Type B pancreatic cell (in vitro differentiated cells): ENCODE measurements at regions not wholly inside any gene's neighbourhood (a gene's known extent, or its start where the extent isn't known, plus 50 kb on each side); places are given as distances from the start of the nearest gene placed in this dataset.

Source experiments
- DNase-seq: peaks from one replicate; pipeline ENCODE4 v3.0.0; 2021; ENCODE audit warnings: mixed read lengths; ENCODE audit not compliant: unreplicated experiment; ENCODE audit errors: extremely low spot score
- H3K27ac Mint-ChIP-seq: 2 replicates; pipeline ENCODE4 v1.8.0; 2021; ENCODE audit warnings: mild to moderate bottlenecking, mixed read lengths
- H3K27me3 Mint-ChIP-seq: 2 replicates; pipeline ENCODE4 v1.8.0; 2021; ENCODE audit warnings: mixed read lengths
- H3K36me3 Mint-ChIP-seq: 2 replicates; pipeline ENCODE4 v1.8.0; 2021; ENCODE audit warnings: mixed read lengths
- H3K4me1 Mint-ChIP-seq: one replicate; pipeline ENCODE4 v1.8.0; 2021; ENCODE audit warnings: mixed read lengths; ENCODE audit not compliant: unreplicated experiment
- H3K4me3 Mint-ChIP-seq: 2 replicates; pipeline ENCODE4 v1.8.0; 2021; ENCODE audit warnings: mild to moderate bottlenecking, mixed read lengths
- H3K9me3 Mint-ChIP-seq: 2 replicates; pipeline ENCODE4 v1.8.0; 2021; ENCODE audit warnings: mixed read lengths
- TF ChIP-seq, protein P1 (sequence below): fragments of 200-600 bp; sonication (generic); conservative IDR thresholded peaks from 2 replicates; pipeline ENCODE4 v1.5.0; 2021; ENCODE audit warnings: antibody characterized with exemption, mild to moderate bottlenecking

DNA sequence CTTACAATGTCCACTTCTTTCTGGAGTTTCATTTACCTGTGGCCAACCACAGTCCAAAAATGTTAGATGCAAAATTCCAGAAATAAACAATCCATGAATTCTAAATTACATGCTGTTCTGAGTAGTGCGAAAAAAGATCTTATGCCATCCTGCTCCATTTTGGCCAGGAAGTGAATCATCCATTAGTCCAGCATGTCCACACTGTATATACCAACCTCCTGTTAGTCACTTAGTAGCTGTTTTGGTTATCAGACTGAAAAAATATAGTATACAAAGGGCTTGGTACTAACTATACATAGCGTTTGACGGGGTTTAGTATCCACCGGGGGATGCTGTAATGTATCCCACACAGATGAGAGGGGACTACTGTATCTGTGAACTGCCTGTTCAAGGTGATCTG, 618.0 kb upstream of the ARGLU1 start:
- Mint-ChIP-seq H3K4me1 (peaks cover 6% of the 10 kb centered on the region), H3K4me3 (no peak overlapping the region), H3K27ac (no peak overlapping the region), H3K27me3 (no peaks in the 10 kb centered on the region), H3K9me3 (peaks cover 4% of the 10 kb centered on the region), H3K36me3 (no peaks in the 10 kb centered on the region)
- no peak for DNase-seq
- TF ChIP-seq, protein P1, sequence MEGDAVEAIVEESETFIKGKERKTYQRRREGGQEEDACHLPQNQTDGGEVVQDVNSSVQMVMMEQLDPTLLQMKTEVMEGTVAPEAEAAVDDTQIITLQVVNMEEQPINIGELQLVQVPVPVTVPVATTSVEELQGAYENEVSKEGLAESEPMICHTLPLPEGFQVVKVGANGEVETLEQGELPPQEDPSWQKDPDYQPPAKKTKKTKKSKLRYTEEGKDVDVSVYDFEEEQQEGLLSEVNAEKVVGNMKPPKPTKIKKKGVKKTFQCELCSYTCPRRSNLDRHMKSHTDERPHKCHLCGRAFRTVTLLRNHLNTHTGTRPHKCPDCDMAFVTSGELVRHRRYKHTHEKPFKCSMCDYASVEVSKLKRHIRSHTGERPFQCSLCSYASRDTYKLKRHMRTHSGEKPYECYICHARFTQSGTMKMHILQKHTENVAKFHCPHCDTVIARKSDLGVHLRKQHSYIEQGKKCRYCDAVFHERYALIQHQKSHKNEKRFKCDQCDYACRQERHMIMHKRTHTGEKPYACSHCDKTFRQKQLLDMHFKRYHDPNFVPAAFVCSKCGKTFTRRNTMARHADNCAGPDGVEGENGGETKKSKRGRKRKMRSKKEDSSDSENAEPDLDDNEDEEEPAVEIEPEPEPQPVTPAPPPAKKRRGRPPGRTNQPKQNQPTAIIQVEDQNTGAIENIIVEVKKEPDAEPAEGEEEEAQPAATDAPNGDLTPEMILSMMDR: no peak

DNA sequence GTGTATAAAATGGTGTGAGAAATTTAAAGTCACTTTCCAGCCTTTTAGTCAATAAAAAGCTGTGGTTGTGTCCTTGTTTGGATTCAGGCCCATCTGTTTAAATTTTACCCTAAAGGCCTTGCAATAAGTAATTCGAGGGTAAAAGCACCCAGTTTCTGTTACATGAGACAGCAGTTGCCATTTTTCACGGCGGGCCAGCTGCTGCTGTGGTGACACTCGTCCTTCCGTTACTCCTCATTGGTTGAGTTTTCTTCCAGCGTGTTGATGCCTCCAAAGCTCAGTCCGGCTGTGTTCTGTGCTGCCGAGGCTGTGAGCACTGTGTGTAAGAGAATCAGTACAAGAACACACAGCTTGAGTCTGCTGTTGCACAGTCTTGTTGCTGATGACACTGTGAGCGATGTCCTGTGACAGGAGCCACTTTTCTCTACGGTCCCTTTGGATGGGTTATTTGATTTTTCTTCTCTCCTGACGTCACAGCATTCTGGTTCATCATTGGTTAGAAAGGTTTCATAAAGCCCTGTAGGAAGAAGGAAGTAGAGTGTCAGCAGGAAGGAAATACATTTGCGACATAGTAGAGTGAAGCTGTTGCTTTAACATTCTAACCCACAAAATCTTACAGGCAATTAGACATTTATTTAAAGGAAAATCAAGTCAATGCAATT, 602.5 kb upstream of the ARGLU1 start:
- Mint-ChIP-seq H3K4me1 (no peaks in the 10 kb centered on the region), H3K36me3 (no peaks in the 10 kb centered on the region), H3K27me3 (no peaks in the 10 kb centered on the region)

DNA sequence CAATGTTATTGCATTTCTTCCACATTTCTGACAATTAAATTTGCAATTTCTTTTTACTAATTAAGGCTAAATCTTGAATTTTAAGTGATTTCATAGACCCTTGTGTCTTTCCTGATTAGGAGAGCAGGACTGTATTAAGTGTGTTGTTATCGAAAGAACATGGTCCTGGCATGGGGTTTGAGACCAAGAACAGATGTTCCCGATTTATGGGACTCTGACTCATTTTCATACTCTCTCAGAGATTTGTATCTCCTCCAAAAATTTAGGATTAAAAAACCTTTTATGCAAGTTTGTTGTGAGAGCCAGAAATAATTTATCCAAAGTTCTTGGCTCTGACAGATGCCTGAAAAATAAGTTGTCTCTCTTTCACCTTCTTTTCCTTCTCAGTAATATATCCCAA, 589.3 kb upstream of the ARGLU1 start:
- no peak for DNase-seq
- Mint-ChIP-seq H3K9me3 (no peaks in the 10 kb centered on the region), H3K36me3 (no peaks in the 10 kb centered on the region), H3K27me3 (no peaks in the 10 kb centered on the region), H3K27ac (no peak overlapping the region), H3K4me3 (no peak overlapping the region), H3K4me1 (no peaks in the 10 kb centered on the region)
- TF ChIP-seq, protein P1: no peak

More for the DNA sequence above, 602.5 kb upstream of the ARGLU1 start:
- DNase-seq: no peak
- TF ChIP-seq, protein P1: no peak
- H3K27ac Mint-ChIP-seq: no peak overlapping the region
- no peaks in the 10 kb centered on the region for H3K9me3 Mint-ChIP-seq
- no peak overlapping the region for H3K4me3 Mint-ChIP-seq

DNA sequence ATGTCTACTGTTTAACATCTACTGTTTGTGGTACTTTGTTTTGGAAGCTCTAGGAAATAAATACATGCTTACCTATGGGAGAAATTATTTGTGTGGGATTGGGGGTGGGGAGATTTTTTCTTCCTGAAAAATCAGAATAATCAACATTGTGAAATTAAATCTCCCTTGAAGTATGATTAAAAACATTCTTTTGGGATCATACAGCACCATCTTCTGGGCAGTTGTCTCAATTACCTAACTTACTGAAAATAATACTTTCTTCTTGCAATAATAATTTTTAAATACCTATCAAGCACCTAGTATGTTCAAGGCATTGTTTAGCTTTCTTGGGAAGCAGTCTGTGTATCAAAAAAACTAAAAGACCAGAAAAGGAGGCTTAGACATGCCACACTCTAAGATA, 576.5 kb upstream of the ARGLU1 start:
- Mint-ChIP-seq H3K36me3 (no peaks in the 10 kb centered on the region), H3K27me3 (no peaks in the 10 kb centered on the region), H3K4me3 (no peak overlapping the region), H3K27ac (no peak overlapping the region), H3K4me1 (no peaks in the 10 kb centered on the region), H3K9me3 (no peaks in the 10 kb centered on the region)
- DNase-seq: no peak
- TF ChIP-seq, protein P1: peak; percentile 63

DNA sequence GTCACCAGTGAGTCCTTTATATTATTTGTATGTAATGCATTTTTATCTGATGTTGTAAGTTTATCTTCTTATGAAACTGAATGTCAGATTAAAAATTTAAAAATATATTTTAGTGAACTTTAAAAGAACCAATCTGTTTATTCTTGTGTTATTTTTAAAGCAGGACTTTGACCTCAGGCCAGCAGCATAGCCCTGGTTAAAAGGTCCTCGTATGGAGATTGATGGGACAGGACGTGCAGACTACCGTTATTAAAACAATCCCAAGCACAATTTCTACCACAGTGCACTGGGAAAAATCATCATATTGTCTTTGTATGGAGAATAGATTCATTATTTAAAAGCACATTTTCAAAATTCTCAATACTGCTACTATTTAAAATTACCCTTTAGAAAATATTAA, 573.8 kb upstream of the ARGLU1 start:
- no peaks in the 10 kb centered on the region for H3K9me3 Mint-ChIP-seq
- TF ChIP-seq, protein P1: no peak
- H3K4me3 Mint-ChIP-seq: no peak overlapping the region
- DNase-seq: no peak
- H3K4me1 Mint-ChIP-seq: no peaks in the 10 kb centered on the region
- no peak overlapping the region for H3K27ac Mint-ChIP-seq
- H3K36me3 Mint-ChIP-seq: no peaks in the 10 kb centered on the region
- no peaks in the 10 kb centered on the region for H3K27me3 Mint-ChIP-seq

DNA sequence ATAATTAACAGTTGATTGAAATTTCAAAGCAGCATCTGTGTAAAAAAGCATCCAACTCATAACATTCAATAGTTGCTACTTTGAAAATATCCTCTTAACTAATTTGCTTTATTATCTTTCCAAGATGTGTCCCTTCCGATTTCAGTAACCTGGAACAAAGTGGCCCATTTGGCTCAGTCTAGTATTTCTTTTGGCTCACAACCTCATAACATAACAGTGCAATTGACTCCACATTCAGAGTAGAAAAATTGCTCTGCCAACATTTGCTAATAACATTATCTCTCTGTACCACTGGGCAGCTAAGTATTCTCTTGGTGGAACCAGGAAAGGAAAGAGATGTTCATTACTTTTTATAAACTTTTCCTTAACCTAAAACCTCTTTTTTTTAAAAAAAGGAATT, 571.1 kb upstream of the ARGLU1 start:
- Mint-ChIP-seq H3K9me3 (no peaks in the 10 kb centered on the region), H3K4me3 (no peak overlapping the region), H3K27ac (no peak overlapping the region), H3K36me3 (no peaks in the 10 kb centered on the region), H3K27me3 (no peaks in the 10 kb centered on the region), H3K4me1 (no peaks in the 10 kb centered on the region)
- TF ChIP-seq, protein P1: no peak
- no peak for DNase-seq
